GM18511 (cell line): ENCODE measurements at regions not wholly inside any gene's neighbourhood (a gene's known extent, or its start where the extent isn't known, plus 50 kb on each side); places are given as distances from the start of the nearest gene placed in this dataset.

Source experiments
- ATAC-seq: cut with Tn5 transposase; IDR thresholded peaks from one replicate; pipeline ENCODE4 v1.9.1; 2021; ENCODE audit warnings: mild to moderate bottlenecking, moderate library complexity; ENCODE audit not compliant: unreplicated experiment

DNA sequence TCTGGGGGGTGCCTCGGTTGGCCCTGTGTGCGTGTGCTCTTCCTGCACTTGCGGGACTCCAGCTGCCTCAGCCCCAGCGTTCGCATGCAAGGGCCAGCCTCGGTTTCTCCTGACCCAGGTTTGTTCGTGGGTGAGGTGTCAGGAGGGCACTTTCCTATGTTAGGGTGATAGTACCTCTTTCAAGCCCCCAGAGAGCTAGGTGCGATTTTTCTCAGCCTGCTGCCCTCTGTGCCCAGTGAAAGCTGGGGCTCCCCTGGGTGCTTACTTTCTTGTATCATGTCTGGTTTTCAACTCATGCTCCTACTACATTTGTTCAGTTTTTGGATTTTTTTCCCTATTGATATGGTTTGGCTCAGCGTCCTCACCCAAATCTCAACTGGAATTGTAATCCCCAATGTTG, 289.2 kb downstream of the TEX29 start:
- no peak for ATAC-seq

GRCh38 chr13:111610081-111610480, 289.6 kb downstream of the TEX29 start:
- ATAC-seq, result no peak

GRCh38 chr13:111610879-111611278, 290.4 kb downstream of the TEX29 start:
- ATAC-seq, result no peak

DNA sequence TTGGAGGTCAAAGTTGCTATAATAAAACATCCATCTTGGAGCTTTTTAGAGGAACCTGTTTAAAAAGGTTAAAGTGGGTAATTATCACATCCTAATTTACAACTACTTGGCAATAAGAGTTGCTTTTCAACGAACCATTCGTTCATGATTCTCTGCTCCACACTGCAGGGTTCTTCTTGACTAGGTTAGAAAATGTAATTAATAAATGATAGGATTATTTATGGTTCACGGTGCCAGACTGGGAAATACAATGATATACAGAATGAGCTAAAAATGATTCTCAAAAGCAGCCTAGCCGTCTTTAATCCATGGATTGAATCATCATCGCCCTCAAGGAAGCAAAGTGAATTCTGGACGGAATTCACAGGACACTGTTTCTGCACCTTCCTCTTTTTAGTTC, 291.2 kb downstream of the TEX29 start:
- no peak for ATAC-seq

- ATAC-seq, result no peak
These were observed 292.4 kb downstream of the TEX29 start for GRCh38 chr13:111612886-111613285.

GRCh38 chr13:111614009-111614408, 293.6 kb downstream of the TEX29 start:
- ATAC-seq, result no peak

DNA sequence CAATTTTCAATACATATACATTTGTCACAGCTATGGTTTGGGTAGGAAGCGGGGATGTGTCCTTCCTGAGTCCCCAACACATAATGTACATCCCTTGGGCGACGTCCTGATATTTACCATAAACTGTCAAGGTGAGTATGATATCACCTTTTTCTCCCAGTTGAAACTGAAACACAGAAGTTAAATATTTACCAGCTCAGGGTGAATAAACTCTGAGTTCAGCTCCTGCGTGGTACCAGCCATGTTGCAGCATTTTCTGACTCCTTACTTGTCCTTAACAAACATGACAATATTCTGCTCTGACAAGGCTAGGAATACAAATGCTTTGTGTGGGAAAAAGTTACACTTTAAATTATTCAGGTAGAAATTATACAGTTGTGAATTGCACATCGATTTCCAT, 294.2 kb downstream of the TEX29 start:
- no peak for ATAC-seq

GRCh38 chr13:111616203-111616602, 295.8 kb downstream of the TEX29 start:
- no peak for ATAC-seq

- ATAC-seq, result no peak
These were observed 299.7 kb downstream of the TEX29 start for GRCh38 chr13:111620166-111620565.

GRCh38 chr13:111620586-111620985, 300.1 kb downstream of the TEX29 start:
- no peak for ATAC-seq

GRCh38 chr13:111621164-111621563, 300.7 kb downstream of the TEX29 start:
- ATAC-seq, result no peak

DNA sequence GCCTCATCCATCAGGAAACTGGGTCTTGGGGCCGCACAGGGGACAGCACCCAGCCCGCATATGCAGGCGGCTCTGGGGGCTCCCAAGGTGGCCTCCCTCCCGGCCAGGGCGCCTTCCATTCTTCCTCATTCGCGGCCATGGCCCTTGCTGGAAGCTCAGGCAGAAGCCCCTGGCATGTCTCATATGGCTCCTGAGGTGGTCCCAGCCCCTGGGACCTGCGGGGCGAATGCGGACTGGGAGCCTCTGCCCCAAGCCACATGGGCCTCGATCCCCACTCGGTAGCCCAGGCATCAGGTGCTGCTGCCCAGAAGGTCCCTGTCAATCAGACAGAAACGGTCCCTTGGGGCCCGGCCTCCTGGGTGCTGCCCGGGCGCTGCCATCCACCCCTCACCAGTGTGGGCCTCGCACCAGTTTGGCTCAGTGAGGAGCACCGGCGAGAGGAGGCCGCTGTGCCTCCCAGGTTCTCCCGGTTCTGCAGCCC, 301.6 kb downstream of the TEX29 start:
- ATAC-seq, result no peak

DNA sequence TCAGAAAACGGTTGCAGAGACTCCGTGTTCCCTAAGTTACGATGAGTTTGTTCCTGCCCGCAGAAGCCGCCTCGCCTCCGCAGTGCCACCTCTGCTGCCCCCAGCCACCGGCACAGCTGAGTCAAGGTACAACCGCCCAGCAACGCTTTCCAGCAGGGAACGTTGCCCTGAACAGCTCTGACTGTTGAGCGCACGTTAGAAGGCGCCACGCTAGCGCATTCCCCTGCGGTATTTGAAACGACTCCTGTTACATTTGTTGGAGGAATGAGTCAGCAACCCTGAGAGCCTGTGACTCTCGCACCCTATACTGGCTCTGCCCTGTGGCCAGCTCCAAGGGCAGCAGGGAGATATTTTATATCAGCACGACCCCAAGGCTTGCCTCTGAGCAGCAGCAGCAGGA, 302.8 kb downstream of the TEX29 start:
- ATAC-seq, result no peak

GRCh38 chr13:111623743-111624505, 303.5 kb downstream of the TEX29 start:
- no peak for ATAC-seq

DNA sequence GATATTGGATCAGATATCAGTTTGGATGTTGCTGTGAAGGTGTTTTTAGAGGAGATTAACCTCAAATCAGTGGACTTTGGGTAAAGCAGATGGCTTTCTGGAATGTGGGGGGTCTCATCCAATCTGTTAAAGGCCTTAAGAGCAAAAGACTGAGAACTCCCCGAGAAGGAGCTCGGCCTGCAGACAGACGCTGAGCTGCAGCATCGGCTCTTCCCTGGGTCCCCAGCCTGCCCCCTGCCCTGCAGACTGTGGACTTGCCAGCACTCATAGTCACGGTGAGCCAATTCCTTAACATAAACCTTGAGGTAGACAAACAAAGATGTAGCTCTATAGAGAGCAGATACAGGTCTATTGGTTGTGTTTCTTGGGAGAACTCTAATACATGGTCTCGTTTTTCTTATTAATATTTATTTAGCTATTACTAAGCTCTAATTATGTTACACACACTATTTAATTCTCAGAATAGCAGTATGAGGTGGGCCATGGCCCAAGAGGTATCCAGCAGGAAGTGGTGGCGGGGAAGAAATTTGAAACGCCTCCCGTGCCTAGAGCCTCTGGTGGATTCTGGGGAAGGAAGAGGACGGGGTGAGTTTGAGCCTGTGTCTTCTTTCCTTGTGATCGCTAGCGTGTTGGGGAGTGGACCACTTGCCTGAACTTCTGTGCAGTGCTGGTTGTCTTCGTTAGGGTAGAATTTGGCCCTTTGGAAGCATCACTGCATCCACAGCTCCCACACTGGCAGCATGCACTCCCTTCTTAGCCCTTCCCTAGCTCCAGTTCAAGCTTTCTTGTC, 305.3 kb downstream of the TEX29 start:
- no peak for ATAC-seq

DNA sequence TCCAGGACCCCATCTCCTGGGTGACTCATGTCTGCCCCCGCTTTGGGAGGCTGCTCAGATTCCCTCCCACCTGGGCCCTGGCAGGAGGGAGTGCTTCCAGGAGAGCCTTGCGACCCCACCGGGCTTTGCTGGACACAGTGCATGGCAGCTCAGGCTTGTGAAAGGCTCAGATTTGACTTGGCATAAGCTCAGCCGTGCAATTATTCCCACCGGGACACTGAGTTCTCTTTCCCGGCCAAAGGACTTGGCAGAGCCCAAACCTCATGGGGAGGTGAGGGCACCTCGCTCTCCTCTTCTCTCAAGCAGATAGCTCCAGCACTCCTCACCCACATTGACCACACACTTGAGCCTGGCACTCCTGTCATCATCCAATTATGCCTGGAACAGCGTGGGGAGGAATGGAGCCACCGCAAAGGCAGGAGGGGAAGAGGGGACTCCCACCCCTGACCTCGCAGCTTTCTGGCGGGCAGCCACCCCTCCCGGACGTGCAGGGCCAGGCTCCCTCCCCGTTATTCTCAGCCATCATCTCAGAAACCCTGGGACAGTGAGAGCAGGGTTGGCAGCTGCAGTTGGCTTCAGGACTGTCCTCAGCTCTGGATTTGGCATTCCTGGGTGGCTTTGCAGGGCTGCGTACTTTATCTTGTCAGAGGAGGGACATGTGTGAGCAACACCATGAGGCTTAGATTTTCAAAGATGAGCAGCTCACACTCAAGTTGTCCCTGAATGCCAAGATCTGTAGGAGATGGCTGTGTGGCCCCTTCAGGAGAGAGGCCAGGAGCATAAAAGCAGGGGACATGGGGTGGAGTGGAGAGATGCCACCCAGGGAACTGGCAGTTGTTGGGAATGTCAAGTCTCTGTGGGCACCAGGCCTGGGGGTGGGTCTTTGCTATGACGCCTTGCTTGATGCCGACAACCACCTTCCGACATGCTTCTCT, 306.2 kb downstream of the TEX29 start:
- ATAC-seq, result no peak

DNA sequence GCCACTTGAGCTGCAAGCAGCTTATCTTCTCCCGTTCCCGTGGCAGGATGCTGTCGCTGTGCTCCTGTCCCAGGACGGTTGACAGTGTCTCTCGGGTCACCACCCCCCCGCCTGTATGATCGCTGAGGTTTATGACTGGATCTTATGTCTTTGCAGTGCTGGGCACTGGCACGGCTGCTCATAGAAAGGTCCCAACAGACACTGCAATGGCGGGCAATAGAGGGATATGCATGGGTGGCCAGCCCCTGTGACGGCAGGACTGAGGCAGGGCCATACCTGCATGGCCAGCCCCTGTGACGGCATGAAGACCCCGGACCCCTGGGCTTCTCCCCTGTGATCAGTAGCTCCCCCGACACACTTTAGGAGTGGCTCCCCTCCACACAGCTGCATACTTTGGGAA, 307.2 kb downstream of the TEX29 start:
- ATAC-seq, result no peak

DNA sequence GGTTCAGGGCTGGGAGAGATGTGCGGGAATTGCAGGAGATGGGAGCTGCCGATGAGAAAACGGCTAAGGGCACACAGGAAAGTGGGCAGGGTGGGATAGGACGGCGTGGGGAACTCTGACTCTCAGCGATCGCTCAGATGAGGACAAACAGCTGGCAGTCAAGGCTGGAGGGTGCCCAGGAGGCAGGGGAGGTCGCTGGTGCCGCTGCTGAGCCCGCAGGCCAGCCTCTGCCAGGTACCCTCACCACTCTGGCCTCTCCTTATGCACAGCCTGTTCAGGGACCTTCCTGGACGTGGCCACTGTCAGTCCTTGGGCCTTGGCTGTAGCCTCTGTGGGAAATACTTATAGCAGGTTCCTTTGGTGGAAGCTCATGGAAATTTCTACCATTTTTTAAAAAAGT, 308.6 kb downstream of the TEX29 start:
- no peak for ATAC-seq

DNA sequence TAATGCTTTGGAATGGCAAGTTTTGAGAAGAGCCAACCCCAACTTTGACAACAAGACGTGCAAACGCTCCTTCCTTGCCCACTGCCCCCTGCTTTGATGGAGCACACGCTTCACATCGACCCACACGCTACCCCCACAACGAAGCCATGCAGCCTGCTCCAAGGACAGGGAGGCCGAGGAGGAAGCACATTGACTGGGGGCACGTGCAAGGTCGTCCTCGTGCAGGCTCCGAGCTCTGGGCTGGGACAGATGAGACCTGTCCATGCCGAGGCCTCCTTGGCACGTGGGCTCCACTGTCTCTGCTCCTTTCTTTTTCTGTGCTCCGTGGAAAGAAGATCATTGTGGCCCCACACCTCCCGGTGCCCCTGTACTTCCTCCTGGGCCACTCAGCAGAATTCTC, 309.0 kb downstream of the TEX29 start:
- no peak for ATAC-seq

- no peak for ATAC-seq
These were observed 309.5 kb downstream of the TEX29 start for GRCh38 chr13:111629926-111630325.

- no peak for ATAC-seq
These were observed 310.0 kb downstream of the TEX29 start for GRCh38 chr13:111630406-111630805.
